ENCODE measurements at regions not wholly inside any gene's neighbourhood (a gene's known extent, or its start where the extent isn't known, plus 50 kb on each side); places are given as distances from the start of the nearest gene placed in this dataset.

DNA sequence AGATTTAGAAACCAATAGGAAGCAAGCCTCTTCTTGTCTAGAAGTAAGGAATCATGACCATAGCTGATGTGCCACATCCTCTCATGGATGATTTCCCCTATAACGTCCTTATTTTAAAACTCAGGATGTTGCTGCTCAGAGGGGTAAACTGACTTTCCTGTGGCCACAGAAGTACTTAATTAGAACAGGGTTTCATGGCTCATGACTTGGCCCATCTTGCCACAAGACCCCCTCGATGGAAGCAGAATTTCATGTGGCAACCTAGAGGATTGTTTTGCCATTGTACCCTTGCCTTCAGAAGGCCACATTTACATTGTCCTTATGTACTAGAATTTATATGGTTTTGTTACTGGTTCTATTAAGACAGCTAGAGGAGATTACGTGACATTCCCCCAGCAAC, 173.5 kb upstream of the PELI2 start (continued):
- TF ChIP-seq, protein P1, sequence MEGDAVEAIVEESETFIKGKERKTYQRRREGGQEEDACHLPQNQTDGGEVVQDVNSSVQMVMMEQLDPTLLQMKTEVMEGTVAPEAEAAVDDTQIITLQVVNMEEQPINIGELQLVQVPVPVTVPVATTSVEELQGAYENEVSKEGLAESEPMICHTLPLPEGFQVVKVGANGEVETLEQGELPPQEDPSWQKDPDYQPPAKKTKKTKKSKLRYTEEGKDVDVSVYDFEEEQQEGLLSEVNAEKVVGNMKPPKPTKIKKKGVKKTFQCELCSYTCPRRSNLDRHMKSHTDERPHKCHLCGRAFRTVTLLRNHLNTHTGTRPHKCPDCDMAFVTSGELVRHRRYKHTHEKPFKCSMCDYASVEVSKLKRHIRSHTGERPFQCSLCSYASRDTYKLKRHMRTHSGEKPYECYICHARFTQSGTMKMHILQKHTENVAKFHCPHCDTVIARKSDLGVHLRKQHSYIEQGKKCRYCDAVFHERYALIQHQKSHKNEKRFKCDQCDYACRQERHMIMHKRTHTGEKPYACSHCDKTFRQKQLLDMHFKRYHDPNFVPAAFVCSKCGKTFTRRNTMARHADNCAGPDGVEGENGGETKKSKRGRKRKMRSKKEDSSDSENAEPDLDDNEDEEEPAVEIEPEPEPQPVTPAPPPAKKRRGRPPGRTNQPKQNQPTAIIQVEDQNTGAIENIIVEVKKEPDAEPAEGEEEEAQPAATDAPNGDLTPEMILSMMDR (conservative IDR thresholded peaks at IDR 0.05; ENCODE audit: low read depth in 2 of 2): no peak
- TF ChIP-seq CREB1 (CRISPR knock-in tag; IDR thresholded peaks at IDR 0.05; ENCODE audit: low read depth) (no peak), NANOG (IDR thresholded peaks at IDR 0.05; ENCODE audit: borderline replicate concordance) (no peak), ZNF331 (CRISPR knock-in tag; IDR thresholded peaks at IDR 0.05; ENCODE audit: low read depth) (no peak)
- TF ChIP-seq, protein P2, sequence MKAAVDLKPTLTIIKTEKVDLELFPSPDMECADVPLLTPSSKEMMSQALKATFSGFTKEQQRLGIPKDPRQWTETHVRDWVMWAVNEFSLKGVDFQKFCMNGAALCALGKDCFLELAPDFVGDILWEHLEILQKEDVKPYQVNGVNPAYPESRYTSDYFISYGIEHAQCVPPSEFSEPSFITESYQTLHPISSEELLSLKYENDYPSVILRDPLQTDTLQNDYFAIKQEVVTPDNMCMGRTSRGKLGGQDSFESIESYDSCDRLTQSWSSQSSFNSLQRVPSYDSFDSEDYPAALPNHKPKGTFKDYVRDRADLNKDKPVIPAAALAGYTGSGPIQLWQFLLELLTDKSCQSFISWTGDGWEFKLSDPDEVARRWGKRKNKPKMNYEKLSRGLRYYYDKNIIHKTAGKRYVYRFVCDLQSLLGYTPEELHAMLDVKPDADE (IDR thresholded peaks at IDR 0.05): no peak

DNA sequence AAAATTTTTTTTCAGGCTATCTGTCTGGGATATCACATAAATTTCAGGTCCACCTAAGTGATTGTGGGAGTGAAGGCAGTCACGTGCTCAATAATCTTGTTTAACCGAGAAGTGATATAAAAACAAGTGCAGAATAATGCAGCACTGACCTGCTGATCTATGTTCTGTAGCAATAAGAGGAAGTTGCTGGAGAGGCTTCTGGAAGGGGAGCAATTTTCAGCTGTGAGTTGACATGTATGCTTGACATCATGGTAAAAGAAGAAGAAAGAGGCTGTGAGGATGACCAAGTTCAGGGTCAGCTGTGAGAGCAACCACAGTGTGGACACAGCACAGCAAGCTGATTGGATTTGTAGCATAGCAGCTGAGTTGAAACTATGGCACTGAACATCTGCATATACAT, 172.0 kb upstream of the PELI2 start:
- Mint-ChIP-seq H3K27ac (no peak overlapping the region), H3K4me1 (peaks cover 10% of the 10 kb centered on the region; the same call in 2 of the 3 replicates), H3K9me3 (peaks cover 3% of the 10 kb centered on the region; the same call in 2 of the 3 replicates), H3K36me3 (ENCODE audit: low read depth) (no peaks in the 10 kb centered on the region; the same call in 2 of the 3 replicates), H3K4me3 (no peak overlapping the region), H3K27me3 (ENCODE audit: insufficient read depth, low read depth, poor library complexity) (peaks cover 3% of the 10 kb centered on the region)
- no peak overlapping the region for H2AFZ ChIP-seq
- no peaks in the 10 kb centered on the region for H3K36me3 ChIP-seq (ENCODE audit: insufficient read depth)
- no peak overlapping the region for H3K27ac ChIP-seq (ENCODE audit: low read depth)
- no peaks in the 10 kb centered on the region for H3K27me3 ChIP-seq (ENCODE audit: insufficient read depth)
- H3K4me1 ChIP-seq (ENCODE audit: insufficient read depth): peaks cover 4% of the 10 kb centered on the region; the same call in 1 of the 2 replicates
- ATAC-seq: no peak
- H4K20me1 ChIP-seq (replicated peaks; ENCODE audit: insufficient read depth): no peaks in the 10 kb centered on the region
- no peak for DNase-seq (ENCODE audit: low spot score)
- 0 out of 2 replicates have a peak, but pooled peaks cover 6% of the 10 kb centered on the region for H3K9me2 ChIP-seq (ENCODE audit: insufficient read depth)
- H3K4me3 ChIP-seq: no peak overlapping the region
- no peaks in the 10 kb centered on the region for H3F3A ChIP-seq (replicated peaks; ENCODE audit: low read depth)
- H3K79me2 ChIP-seq (replicated peaks; ENCODE audit: insufficient read depth): no peaks in the 10 kb centered on the region
- H3K4me2 ChIP-seq: no peak overlapping the region
- TF ChIP-seq POLR2AphosphoS5 (IDR thresholded peaks at IDR 0.05; ENCODE audit: low read depth) (no peak), EZH2 (IDR thresholded peaks at IDR 0.05; ENCODE audit: low read depth, unreplicated experiment) (no peak), CREB1 (CRISPR knock-in tag; IDR thresholded peaks at IDR 0.05; ENCODE audit: low read depth) (no peak), NANOG (IDR thresholded peaks at IDR 0.05; ENCODE audit: borderline replicate concordance) (no peak), ZNF114 (CRISPR knock-in tag; IDR thresholded peaks at IDR 0.05) (no peak), EZH2phosphoT487 (IDR thresholded peaks at IDR 0.05; ENCODE audit: unreplicated experiment) (no peak), STAT1 (IDR thresholded peaks at IDR 0.05; ENCODE audit: unreplicated experiment) (no peak), JUNB (IDR thresholded peaks at IDR 0.05; ENCODE audit: unreplicated experiment) (no peak)
- TF ChIP-seq, protein P1 (conservative IDR thresholded peaks at IDR 0.05; ENCODE audit: low read depth in 2 of 2): no peak
- TF ChIP-seq, protein P3, sequence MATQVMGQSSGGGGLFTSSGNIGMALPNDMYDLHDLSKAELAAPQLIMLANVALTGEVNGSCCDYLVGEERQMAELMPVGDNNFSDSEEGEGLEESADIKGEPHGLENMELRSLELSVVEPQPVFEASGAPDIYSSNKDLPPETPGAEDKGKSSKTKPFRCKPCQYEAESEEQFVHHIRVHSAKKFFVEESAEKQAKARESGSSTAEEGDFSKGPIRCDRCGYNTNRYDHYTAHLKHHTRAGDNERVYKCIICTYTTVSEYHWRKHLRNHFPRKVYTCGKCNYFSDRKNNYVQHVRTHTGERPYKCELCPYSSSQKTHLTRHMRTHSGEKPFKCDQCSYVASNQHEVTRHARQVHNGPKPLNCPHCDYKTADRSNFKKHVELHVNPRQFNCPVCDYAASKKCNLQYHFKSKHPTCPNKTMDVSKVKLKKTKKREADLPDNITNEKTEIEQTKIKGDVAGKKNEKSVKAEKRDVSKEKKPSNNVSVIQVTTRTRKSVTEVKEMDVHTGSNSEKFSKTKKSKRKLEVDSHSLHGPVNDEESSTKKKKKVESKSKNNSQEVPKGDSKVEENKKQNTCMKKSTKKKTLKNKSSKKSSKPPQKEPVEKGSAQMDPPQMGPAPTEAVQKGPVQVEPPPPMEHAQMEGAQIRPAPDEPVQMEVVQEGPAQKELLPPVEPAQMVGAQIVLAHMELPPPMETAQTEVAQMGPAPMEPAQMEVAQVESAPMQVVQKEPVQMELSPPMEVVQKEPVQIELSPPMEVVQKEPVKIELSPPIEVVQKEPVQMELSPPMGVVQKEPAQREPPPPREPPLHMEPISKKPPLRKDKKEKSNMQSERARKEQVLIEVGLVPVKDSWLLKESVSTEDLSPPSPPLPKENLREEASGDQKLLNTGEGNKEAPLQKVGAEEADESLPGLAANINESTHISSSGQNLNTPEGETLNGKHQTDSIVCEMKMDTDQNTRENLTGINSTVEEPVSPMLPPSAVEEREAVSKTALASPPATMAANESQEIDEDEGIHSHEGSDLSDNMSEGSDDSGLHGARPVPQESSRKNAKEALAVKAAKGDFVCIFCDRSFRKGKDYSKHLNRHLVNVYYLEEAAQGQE (IDR thresholded peaks at IDR 0.05; ENCODE audit: unreplicated experiment): no peak
- TF ChIP-seq, protein P2 (IDR thresholded peaks at IDR 0.05): no peak

Data from GM23338 (cell line).